Endothelial cell of umbilical vein (primary cell): ENCODE measurements at regions not wholly inside any gene's neighbourhood (a gene's known extent, or its start where the extent isn't known, plus 50 kb on each side); places are given as distances from the start of the nearest gene placed in this dataset.

ENCODE experiments used
- BruUV-seq: library from RNA; stranded (reverse); fragments of 400-500 nt; replicated peaks from 2 replicates; lab custom pipeline; 2021; lab: Mats Ljungman, UMichigan
- CTCF ChIA-PET: fragments of 300-600, 350-600 bp; sonication (Branson Sonifier 250); formaldehyde crosslinking; loops from one replicate; lab custom pipeline; 2021; ENCODE audit warnings: antibody characterized with exemption, inconsistent platforms; lab: Charles Lee
- POLR2A ChIA-PET: fragments of 300-600, 350-600 bp; sonication (Branson Sonifier 250); formaldehyde crosslinking; loops from one replicate; lab custom pipeline; 2021; ENCODE audit warnings: antibody characterized with exemption, inconsistent platforms; lab: Charles Lee
- DNase-seq: peaks from one replicate; pipeline ENCODE4 v3.0.0-alpha.2; 2011; ENCODE audit warnings: low read depth, low spot score
- FAIRE-seq: peaks from 2 replicates; lab custom pipeline; 2011; peaks lifted over from hg19 to GRCh38; lab: Jason Lieb, UNC
- H2AFZ ChIP-seq: 2 replicates; pipeline ENCODE4 v1.6.0; 2012; ENCODE audit warnings: low read depth, low read length, control low read depth, inconsistent platforms
- H3K27ac ChIP-seq: 2 replicates; pipeline ENCODE4 v1.5.1; 2011; ENCODE audit warnings: low read depth, mild to moderate bottlenecking, control low read depth, low read length, moderate library complexity; ENCODE audit not compliant: insufficient read depth
- H3K27me3 ChIP-seq, 2 experiments: 2 replicates each; pipeline versions ENCODE4 v1.6.0 to v1.6.1; 2011; ENCODE audit warnings: low read length in 2 of 2, mixed read lengths in 1 of 2; ENCODE audit not compliant: control insufficient read depth in 2 of 2, insufficient read depth in 2 of 2
- H3K36me3 ChIP-seq, 2 experiments: 2 replicates in 1 of 2; 3 replicates in 1 of 2; pipeline ENCODE4 v1.5.1; 2011; ENCODE audit warnings: low read length in 2 of 2, mild to moderate bottlenecking in 1 of 2, moderate library complexity in 1 of 2; ENCODE audit not compliant: control insufficient read depth in 2 of 2, insufficient read depth in 2 of 2; ENCODE audit errors: extremely low read depth in 1 of 2
- H3K4me1 ChIP-seq: 3 replicates; pipeline ENCODE4 v1.5.1; 2011; ENCODE audit warnings: mild to moderate bottlenecking, low read length; ENCODE audit not compliant: control insufficient read depth, insufficient read depth; ENCODE audit errors: extremely low read depth
- H3K4me2 ChIP-seq: 2 replicates; pipeline ENCODE4 v1.6.1; 2011; ENCODE audit warnings: low read length, control low read depth, mixed read lengths; ENCODE audit not compliant: insufficient read depth
- H3K4me3 ChIP-seq, 3 experiments: fragments of 200-600 bp in 1 of 3; sonication (generic), shearing (Covaris generic) in 1 of 3; replicated peaks in 1 of 3; 2 replicates each; pipeline ENCODE4 v1.5.1; 2011 to 2016; ENCODE audit warnings: control low read depth in 3 of 3, low read length in 3 of 3, mild to moderate bottlenecking in 2 of 3, inconsistent platforms in 1 of 3, low read depth in 1 of 3, moderate library complexity in 1 of 3; ENCODE audit not compliant: insufficient read depth in 1 of 3
- H3K79me2 ChIP-seq: 2 replicates; pipeline ENCODE4 v1.6.0; 2012; ENCODE audit warnings: low read length, inconsistent platforms; ENCODE audit not compliant: control insufficient read depth, insufficient read depth
- H3K9ac ChIP-seq: replicated peaks from 2 replicates; pipeline ENCODE3; 2011; ENCODE audit warnings: low read length, control low read depth; ENCODE audit not compliant: insufficient read depth; ENCODE audit errors: extremely low read depth
- H3K9me1 ChIP-seq: replicated peaks from 3 replicates; pipeline ENCODE4 v1.6.0; 2011; ENCODE audit warnings: mild to moderate bottlenecking, low read length; ENCODE audit not compliant: control insufficient read depth, insufficient read depth; ENCODE audit errors: extremely low read depth
- H3K9me3 ChIP-seq: replicated peaks from 2 replicates; pipeline ENCODE4 v1.5.1; 2012; ENCODE audit warnings: low read length, inconsistent platforms; ENCODE audit not compliant: control insufficient read depth, insufficient read depth
- H4K20me1 ChIP-seq: replicated peaks from 2 replicates; pipeline ENCODE3; 2011; ENCODE audit warnings: mild to moderate bottlenecking, low read length; ENCODE audit not compliant: control insufficient read depth, insufficient read depth; ENCODE audit errors: extremely low read depth
- CTCF ChIP-seq, 2 donors: IDR thresholded peaks; 1 replicate in 1 of 2; 2 replicates in 1 of 2; pipeline ENCODE4 v1.5.1; 2011; ENCODE audit warnings: low read length in 2 of 2, mild to moderate bottlenecking in 2 of 2, moderate library complexity in 2 of 2, control low read depth in 1 of 2, inconsistent platforms in 1 of 2, low read depth in 1 of 2; ENCODE audit not compliant: insufficient read depth in 1 of 2; ENCODE audit errors: extremely low read depth in 1 of 2
- EZH2 ChIP-seq: IDR thresholded peaks from 2 replicates; pipeline ENCODE4 v1.6.1; 2012; ENCODE audit warnings: borderline replicate concordance, low read depth, mild to moderate bottlenecking, moderate library complexity, low read length, inconsistent platforms; ENCODE audit not compliant: severe bottlenecking
- FOS ChIP-seq: IDR thresholded peaks from 2 replicates; pipeline ENCODE4 v1.6.1; 2011; ENCODE audit warnings: mild to moderate bottlenecking, low read length, moderate library complexity, borderline replicate concordance; ENCODE audit not compliant: insufficient read depth
- GATA2 ChIP-seq: IDR thresholded peaks from 2 replicates; pipeline ENCODE4 v1.7.0; 2011; ENCODE audit warnings: low read depth, mild to moderate bottlenecking, moderate library complexity, mixed read lengths, low read length; ENCODE audit not compliant: insufficient read length, insufficient read depth
- JUN ChIP-seq: IDR thresholded peaks from 2 replicates; pipeline ENCODE4 v1.6.1; 2011; ENCODE audit warnings: borderline replicate concordance, low read depth; ENCODE audit not compliant: insufficient read length, insufficient read depth
- MAX ChIP-seq: IDR thresholded peaks from 2 replicates; pipeline ENCODE4 v1.6.1; 2011; ENCODE audit not compliant: insufficient read depth, insufficient read length
- MYC ChIP-seq: IDR thresholded peaks from one replicate; pipeline ENCODE4 v1.6.1; 2011; ENCODE audit warnings: mild to moderate bottlenecking, low read depth, low read length
- POLR2A ChIP-seq: IDR thresholded peaks from 2 replicates; pipeline ENCODE4 v1.6.1; 2012; ENCODE audit warnings: low read depth, mild to moderate bottlenecking, control low read depth, low read length
- POLR2AphosphoS5 ChIP-seq: IDR thresholded peaks from 2 replicates; pipeline ENCODE4 v1.6.1; 2012; ENCODE audit warnings: low read depth, mild to moderate bottlenecking, control low read depth, low read length, moderate library complexity; ENCODE audit not compliant: insufficient read depth
- dilution Hi-C: fragments of 300-500 bp; cut with MboI; formaldehyde crosslinking; loops from one replicate; pipeline ENCODE4 v1.15.0; 2019; ENCODE audit warnings: low sequenced_read_pairs; ENCODE audit not compliant: extremely low pct_ligation_motif_present
- intact Hi-C: fragments of 100-400 bp; cut with micrococcal nuclease; formaldehyde crosslinking; loops from one replicate; pipeline ENCODE4 v1.10.0; 2022

GRCh38 chr2:63768051-63768450, 73.6 kb upstream of the UGP2 start:
- H3K79me2 ChIP-seq, result no peaks in the 10 kb centered on the region
- TF ChIP-seq FOS (no peak), CTCF (IDR thresholded peaks at IDR 0.05; ENCODE audit: extremely low read depth in 1 of 2, insufficient read depth in 1 of 2, low read depth in 1 of 2, low read length in 2 of 2) (no peak), MYC (no peak), POLR2A (no peak), MAX (no peak), JUN (no peak), EZH2 (no peak), POLR2AphosphoS5 (no peak), GATA2 (no peak)
- H3K27ac ChIP-seq, result no peak overlapping the region
- no peak overlapping the region for H3K9ac ChIP-seq
- H3K27me3 ChIP-seq, result no peaks in the 10 kb centered on the region
- H3K9me1 ChIP-seq, result no peaks in the 10 kb centered on the region
- no peak overlapping the region for H2AFZ ChIP-seq
- intact Hi-C loops (no loop called here), dilution Hi-C loops (no loop called here)
- H4K20me1 ChIP-seq, result no peaks in the 10 kb centered on the region
- DNase-seq (no peak), FAIRE-seq (no peak)
- H3K4me2 ChIP-seq, result no peak overlapping the region
- no peaks in the 10 kb centered on the region for H3K36me3 ChIP-seq
- ChIA-PET CTCF (interaction anchor here (1.3 to 1.4 kb wide), 2 partner anchors 12 to 32 kb away, joined by 4 read pairs; no protein-coding TSS in a partner anchor), POLR2A (no interaction called here)
- BruUV-seq, result no TSS peak
- no peaks in the 10 kb centered on the region for H3K9me3 ChIP-seq
- H3K4me3 ChIP-seq, result no peak overlapping the region
- no peaks in the 10 kb centered on the region for H3K4me1 ChIP-seq
